22Rv1 (cell line): ENCODE measurements at regions not wholly inside any gene's neighbourhood (a gene's known extent, or its start where the extent isn't known, plus 50 kb on each side); places are given as distances from the start of the nearest gene placed in this dataset.

ENCODE experiments used
- H3K27ac ChIP-seq: fragments of 450-650 bp; 2 replicates; pipeline ENCODE4 v1.5.1; 2017
- ZFX ChIP-seq: fragments of 450-650 bp; IDR thresholded peaks from 2 replicates; pipeline ENCODE4 v1.6.1; 2017; ENCODE audit warnings: antibody characterized with exemption, borderline replicate concordance
- TF ChIP-seq, protein P1 (sequence below): fragments of 450-650 bp; IDR thresholded peaks from 2 replicates; pipeline ENCODE4 v1.5.1; 2017; ENCODE audit warnings: mild to moderate bottlenecking

DNA sequence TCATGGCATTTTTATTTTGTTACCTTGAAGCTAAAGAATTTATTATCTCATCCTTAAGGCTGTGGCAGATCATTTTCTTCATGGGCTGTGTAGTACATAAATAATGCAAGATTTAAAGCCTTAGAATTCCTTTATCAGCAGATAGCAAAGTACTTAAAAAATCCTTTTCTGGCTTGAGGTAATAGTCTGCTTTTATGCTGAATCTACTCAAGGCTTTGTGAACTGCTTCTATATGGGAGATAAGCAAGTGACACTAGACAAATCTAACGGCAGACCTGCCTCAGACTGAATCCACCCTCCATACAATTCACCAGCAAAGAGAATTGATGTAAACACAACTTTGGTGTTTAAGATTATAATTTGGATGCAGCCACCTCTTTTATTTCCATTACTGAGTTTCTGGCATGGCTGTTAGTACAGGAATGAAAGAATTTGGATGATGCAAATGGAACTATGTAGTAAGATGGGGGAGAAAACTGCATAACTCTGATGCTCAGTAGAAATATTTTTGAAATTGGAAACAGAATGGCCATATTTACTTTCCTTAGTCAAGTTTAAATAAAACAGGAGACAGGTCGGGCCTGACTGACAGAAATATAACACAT, 1121.5 kb downstream of the NAALADL2 start:
- no peak for TF ChIP-seq ZFX
- TF ChIP-seq, protein P1, sequence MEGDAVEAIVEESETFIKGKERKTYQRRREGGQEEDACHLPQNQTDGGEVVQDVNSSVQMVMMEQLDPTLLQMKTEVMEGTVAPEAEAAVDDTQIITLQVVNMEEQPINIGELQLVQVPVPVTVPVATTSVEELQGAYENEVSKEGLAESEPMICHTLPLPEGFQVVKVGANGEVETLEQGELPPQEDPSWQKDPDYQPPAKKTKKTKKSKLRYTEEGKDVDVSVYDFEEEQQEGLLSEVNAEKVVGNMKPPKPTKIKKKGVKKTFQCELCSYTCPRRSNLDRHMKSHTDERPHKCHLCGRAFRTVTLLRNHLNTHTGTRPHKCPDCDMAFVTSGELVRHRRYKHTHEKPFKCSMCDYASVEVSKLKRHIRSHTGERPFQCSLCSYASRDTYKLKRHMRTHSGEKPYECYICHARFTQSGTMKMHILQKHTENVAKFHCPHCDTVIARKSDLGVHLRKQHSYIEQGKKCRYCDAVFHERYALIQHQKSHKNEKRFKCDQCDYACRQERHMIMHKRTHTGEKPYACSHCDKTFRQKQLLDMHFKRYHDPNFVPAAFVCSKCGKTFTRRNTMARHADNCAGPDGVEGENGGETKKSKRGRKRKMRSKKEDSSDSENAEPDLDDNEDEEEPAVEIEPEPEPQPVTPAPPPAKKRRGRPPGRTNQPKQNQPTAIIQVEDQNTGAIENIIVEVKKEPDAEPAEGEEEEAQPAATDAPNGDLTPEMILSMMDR: no peak
- no peak overlapping the region for H3K27ac ChIP-seq

DNA sequence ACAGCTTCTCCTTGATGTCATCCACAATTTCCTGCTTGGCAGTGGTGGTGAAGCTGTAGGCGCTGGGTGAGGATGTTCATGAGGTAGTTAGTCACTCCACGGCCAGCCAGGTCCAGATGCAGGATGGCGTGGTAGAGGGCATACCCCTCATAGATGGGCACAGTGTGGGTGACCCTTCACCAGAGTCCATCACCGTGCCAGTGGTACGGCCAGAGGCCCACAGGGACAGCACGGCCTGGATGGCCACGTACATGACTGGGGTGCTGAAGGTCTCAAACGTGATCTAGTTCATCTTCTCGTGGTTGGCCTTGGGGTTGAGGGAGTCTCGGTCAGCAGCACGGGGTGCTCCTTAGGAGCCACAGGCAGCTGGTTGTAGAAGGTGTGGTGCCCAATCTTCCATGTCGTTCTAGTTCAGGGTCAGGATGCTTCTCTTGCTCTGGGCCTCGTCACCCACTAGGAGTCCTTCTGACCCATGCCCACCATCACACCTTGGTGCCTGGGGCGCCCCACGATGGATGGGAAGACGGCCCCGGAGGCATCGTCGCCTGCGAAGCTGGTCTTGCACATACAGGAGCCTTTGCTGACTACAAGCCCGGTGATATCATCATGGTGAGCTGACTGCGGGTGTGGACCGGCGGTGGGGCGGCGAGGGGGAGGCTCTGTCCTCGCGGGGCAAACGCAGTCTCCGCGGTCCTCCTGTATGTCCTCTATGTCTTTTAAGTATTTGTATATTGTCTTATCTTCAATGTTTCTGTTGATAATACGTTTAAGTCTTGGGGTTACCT, 1119.0 kb downstream of the NAALADL2 start:
- TF ChIP-seq, protein P1: no peak
- no peak for TF ChIP-seq ZFX
- H3K27ac ChIP-seq: no peak overlapping the region

DNA sequence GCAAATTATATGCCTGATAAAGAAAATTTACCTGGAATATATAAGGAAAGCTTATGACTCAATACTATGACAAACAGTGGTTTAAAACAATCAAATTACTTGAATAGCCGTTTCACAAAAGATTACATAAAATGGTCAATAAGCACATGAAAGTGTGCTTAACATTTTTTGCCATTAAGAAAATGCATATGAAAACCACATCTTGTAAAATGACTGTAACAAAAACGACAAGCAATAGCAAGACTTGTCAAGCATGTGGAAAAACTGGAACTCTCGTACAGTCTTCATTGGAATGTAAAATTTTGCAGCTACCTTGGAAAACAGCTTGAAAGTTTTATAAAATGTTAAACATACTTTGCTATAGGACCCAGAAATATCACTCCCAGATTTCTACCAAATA, 1110.3 kb downstream of the NAALADL2 start:
- TF ChIP-seq, protein P1: no peak
- no peak for TF ChIP-seq ZFX
- no peak overlapping the region for H3K27ac ChIP-seq

DNA sequence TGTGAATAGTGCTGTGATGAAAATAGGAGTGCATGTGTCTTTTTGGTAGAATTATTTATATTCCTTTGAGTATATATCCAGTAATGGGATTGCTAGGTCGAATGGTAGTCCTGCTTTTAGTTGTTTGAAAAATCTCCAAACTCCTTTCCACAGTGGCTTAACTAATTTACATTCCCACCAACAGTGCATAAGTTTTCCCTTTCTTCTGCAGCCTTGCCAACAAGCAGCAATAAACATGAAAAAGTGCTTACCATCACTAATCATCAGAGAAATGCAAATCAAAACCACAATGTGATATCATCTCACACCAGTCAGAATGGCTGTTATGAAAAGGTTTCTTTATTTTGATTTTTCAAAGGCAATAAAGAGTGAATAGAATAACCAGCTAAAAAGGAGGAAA, 1105.9 kb downstream of the NAALADL2 start:
- TF ChIP-seq, protein P1: no peak
- no peak for TF ChIP-seq ZFX
- no peak overlapping the region for H3K27ac ChIP-seq

DNA sequence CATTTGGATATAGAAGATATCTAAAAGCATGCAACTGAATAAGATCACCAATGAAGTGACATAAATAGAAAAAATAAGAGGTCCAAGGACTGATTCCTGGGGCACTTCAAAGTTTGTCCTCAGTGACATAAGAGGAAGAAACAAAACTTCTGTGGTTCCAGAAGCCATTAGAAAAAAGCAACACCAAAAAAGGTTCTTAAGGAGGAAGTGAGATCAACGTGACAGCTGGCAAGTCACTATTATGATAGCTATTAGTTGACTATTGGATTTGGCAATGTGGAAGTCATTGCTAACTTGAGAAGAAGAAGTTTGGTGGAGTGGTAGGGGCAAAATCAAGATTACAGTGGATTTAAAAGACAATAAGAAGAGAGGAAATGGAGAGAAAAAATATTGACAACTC, 1098.3 kb downstream of the NAALADL2 start:
- no peak overlapping the region for H3K27ac ChIP-seq
- TF ChIP-seq ZFX: no peak
- TF ChIP-seq, protein P1: no peak

DNA sequence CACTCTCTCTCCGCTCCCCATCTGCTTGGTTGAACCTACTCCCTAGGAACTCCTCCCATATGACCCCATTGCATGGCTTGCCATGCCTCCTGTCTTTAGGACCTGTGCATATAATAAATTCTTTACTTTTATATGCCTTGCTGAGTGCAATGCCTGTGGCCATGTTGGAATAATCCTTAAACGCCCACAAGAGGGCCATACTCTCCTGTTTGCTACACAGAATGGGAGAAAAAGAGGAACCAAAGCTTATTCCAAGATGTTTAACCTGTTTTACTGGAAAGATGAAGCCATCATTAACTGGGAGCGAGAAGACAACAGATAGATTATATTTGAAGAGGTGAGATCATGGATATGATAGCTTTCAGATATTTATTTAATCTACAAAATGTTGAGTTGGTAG, 1097.8 kb downstream of the NAALADL2 start:
- no peak overlapping the region for H3K27ac ChIP-seq
- TF ChIP-seq, protein P1: peak; percentile 31
- no peak for TF ChIP-seq ZFX

DNA sequence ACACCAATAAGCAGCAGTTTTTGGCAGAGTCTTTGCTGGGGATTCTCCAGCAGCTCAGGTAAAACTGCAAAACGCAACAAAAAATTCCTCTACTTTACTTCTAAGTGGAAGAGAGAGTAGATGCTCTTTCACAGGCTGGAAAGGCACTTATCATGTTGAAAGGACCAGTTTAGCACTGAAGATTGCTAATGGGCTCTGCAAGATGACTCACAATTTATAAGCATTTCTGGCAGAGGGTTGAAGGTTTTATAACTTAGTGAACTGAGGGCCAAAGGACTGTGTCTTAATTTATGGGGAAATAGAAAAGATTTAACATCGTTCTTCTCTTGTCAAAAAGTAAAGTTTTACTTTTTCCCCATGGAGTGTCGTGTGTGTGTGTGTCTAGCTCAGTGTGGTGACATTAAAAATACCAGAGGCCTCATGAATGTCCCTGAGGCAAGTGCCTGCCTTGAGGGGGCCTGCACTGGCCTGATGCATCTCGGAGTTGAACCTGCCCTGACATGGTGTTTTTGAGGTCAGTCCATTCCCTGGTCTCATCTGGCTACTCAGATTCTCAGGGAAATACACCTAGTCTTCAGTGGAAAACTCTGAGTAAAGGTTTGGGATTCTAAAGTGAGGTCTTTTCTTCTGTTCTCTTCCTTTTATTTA, 1092.0 kb downstream of the NAALADL2 start:
- H3K27ac ChIP-seq: no peak overlapping the region
- TF ChIP-seq, protein P1: no peak
